GDM1 (cell line): ENCODE measurements at regions not wholly inside any gene's neighbourhood (a gene's known extent, or its start where the extent isn't known, plus 50 kb on each side); places are given as distances from the start of the nearest gene placed in this dataset.
"Not testable (repeated sequence)": the region's sequence is repeated elsewhere in the genome, so short reads cannot be mapped to it uniquely, and the experiment has no call there.

Source experiments
- DNase-seq: peaks from one replicate; lab custom pipeline; 2025; lab: John Stamatoyannopoulos, UW

DNA sequence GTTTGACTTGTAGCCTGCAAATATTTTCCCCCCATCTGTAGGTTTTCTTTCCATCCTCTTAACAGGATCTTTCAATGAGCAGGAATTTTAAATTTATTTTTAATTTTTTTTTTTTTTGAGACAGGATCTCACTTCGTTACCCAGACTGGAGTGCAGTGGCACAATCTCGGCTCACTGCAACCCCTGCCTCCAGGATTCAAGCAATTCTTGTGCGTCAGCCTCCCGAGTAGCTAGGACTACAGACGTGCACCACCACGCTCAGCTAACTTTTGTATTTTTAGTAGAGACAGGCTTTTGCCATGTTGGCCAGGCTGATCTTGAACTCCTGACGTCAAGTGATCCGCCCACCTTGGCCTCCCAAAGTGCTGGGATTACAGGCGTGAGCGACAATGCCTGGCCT is 335.2 kb upstream of the TNRC6C start:
- DNase-seq, result not testable (repeated sequence)

DNA sequence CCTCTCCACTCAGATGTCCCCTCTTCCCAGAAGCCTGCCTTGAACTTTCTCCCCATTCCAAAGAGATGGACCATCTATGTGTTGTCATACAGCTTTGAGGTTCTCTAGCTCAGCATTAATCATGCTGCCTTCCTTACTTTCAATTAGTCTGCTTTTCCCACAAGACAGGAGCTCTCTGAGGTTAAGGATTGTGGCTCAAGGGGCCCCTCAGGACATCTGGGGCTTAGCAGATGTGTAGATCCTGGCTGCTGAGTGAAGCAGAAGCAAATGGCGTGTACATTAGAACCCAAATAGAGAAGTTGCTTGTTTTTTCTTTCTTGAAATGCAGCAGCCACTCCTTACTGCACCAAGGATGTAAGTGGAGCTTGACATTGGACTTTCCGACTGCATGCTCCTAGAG is 330.5 kb upstream of the TNRC6C start:
- DNase-seq, result no peak

DNA sequence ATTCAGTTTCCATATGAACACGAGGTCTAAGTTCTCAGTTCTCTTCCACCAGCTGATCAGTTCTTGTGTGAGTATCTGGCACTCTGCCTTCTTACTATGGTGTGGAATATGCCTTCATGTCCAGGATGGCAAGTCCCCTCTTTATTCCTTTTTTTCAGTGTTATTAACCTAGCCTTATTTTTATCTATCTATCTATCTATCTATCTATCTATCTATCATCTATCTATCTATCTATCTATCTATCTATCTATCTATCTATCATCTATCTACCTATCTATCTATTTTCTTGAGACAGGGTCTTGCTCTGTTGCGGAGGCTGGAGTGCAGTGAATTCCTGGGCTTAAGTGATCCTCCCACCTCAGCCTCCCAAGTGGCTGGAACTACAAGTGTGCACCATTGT is 329.2 kb upstream of the TNRC6C start:
- DNase-seq, result not testable (repeated sequence)

DNA sequence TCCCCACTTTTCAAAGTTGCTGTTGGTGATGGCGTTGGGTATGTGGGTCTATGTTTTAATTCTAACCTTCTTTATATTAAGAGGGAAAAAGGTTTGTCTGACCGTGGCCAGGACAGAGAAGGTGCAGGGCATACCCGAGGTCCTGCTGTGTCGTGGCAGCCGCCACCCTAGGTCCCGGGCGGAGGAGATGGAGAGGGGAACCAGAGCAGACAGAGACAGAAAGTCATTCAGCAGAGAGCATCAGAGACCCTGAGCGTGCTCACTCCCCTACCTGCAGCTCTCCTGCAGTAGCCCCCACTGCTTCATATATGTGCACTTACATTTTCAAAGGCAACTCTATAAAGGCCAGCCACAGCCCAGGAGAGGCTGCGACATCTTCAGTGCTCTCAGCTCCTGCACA is 327.2 kb upstream of the TNRC6C start:
- DNase-seq, result no peak

DNA sequence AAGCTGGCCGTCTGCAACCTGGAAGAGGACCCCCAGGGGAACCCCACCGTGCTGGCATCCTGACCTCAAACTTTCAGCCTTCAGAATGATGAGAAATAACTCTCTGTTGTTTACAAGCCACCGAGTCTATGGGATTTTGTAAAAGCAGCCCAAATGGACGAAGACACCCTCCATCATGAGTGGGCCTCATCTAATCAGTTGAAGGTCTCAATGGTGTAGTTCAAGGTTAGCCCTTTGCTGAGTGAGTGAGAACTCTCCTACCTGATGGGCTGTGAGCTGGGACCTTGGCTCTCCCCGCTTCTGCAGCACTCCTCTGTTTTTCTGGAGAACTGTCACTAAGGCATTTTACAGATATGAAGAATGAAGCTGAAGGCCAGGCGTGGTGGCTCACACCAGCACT is 325.9 kb upstream of the TNRC6C start:
- no peak for DNase-seq

DNA sequence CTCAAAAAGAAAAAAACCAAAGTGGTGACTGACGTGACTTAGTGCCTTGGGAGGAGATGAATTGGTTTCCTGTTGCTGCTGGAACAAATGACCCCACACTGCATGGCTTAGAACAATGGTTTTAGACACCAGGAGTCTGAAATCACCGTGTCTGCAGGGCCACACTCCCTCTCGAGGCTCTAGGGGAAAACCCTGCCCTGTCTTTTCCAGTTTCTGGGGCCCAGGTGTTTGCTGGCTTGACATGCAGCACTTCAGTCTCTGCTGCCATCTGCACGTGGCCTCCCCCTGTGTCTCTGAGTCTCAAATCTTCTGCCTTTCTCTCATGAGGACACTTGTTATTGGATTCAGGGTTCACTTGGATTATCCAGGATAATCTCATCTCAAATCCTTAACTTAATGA is 323.8 kb upstream of the TNRC6C start:
- DNase-seq, result no peak

DNA sequence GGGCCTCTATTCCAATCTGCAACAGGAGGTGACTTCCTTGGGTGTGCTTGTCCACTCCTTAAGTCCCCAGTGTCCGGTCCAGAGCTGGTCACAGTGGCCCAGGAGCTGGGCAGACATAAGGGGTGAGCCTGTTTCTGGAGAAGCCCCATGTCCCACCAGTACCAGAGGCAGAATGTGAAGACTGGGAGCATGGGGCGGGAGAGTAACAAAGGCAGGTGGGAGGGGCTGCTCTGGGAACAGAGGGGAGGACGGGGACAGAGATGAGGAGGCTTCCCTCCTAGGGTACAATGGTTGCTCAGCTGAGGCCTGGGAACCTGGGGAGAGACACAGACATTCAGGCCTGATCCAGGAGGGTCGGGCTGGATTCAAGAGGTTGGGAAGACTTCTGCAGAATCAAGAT is 323.3 kb upstream of the TNRC6C start:
- DNase-seq, result no peak

DNA sequence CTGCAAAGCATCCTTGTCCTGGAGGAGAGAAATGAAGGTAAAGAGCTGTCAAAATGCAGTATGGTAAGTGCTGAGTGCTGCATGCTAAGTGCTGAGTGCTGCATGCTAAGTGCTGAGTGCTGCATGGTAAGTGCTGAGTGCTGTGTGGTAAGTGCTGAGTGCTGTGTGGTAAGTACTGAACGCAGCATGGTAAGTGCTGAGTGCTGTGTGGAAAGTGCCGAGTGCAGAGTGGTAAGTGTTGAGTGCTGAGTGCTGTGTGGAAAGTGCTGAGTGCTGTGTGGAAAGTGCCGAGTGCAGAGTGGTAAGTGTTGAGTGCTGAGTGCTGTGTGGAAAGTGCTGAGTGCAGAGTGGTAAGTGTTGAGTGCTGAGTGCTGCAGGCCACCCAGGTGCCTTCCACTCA is 322.7 kb upstream of the TNRC6C start:
- not testable (repeated sequence) for DNase-seq

DNA sequence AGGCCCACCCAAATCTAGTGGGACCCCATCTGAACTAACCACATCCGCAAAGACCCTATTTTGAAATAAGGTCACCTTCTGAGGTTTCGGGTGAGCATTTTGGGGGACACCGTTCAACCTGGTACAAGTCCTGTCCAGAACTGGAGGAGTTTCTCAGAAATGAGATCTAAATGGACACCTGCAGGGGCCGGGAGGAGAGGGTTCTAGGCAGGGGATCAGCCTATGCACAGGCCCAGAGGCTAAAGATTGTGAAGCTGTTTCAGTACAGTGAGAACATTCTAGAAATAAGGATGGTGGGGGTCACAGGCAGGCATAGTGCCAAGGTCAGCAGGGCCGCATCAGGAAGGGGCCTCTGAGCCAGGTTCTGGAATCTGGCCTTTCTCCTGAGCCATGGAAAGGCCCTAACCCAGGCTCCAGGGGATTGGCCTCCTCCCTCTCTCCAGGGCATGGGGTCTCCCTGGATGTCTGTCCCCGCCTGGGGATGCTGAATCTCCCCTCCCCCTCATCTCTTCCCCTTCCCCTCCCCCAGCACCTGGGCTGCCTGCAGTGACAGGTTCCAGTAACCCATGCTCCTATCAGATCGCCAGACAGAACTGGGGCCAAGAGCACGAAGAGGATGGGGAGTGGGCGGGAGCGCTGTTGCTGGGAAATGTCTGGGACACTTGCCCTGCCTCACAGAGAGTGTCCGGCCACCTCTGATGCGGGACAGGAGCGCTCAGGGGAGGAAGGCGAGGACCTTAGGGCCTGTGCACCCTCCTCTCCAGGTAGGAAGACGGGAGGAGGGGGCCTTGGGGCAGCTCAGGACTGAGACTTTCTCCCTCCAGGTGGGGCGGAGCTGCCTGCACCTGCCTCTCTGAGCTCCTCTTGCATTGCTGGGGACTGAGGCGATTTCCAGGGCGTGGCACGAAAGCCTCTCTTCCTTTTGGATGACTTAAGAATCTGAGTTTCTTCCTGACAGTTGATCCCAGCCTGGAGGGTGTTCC is 321.4 kb upstream of the TNRC6C start:
- no peak for DNase-seq

DNA sequence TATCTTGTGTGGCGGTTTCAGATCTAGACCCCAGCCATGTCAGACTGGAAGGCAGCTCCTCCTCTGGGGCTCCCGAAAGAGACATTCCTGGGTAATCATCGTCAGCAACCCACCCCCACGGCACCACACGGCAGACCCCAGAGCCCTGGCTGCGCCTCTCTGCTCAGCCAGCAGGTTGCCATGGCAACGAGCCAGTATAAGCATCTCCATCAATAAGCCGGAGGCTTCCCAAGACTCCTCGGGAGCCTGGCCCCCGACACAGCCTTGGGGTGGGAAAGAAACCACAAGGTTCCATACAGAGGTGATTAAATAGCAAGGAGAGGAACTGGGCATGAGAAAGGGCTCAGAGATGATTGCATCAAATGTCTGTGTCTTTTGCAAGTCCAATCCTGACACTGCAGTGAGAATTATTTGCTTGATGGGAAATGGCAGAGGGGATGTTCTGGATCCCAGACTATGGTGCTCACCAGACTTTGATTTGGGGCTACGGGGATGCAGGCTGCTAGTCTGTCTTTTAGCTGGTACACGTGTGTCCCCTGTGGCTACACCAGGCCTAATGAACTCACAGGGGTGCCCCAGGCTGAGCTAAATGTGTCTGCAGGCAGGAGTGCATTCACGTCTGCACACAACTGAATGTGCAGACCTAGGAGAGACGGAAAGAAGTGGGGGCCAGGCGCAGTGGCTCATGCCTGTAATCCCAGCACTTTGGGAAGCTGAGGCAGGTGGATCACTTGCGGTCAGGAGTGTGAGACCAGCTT is 320.5 kb upstream of the TNRC6C start:
- DNase-seq, result no peak

DNA sequence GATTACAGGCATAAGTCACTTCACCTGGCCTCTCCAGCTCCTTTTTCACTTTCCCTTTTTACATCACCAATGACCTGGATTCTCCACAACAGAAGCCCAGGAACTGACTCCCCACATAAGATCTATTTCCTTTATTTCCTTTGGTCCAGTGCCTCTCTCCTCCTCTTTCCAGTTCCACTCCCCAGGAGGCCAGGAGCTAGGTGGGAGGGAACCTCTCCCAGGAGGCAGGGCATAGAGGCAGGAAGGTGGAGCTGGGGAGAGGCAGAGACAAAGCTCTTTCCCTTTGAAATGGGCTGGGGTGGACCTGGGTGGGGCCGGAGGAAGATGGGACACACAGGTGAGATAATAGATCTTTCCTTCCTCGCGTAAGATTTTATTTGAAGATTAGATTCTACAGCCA is 318.3 kb upstream of the TNRC6C start:
- no peak for DNase-seq

DNA sequence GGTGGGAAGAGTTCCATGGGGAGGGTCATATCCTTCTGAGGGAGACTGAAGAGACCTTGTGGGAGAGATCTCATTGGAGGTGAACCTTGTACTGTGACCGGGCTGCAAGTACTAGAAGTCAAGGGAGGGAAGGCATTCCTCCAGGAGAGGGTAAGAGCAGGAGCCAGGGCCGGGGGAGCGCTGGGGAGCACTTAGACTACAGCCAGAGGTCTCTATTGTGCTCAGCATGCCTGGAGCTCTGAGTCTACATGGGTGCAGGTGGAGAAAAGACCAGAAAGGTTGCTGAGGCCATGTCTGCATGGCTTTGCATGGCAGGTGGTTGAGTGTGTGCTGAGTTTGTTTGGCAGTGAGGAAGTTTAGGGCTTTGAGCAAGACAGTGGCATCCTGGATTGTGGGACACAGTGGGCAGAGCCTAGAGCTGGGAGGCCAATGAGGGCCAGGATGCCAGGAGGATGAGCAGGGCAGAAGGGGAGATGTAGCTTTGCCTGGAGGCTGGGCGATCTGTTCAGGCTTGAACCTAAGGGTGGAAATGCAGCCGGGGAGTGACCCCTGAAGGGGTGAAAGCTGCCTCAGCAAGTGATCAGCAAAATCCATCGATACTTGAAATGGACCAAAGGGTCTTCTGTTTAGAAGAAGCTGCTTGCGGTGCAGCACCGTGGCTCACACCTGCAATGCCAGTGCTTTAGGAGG is 317.4 kb upstream of the TNRC6C start:
- no peak for DNase-seq

DNA sequence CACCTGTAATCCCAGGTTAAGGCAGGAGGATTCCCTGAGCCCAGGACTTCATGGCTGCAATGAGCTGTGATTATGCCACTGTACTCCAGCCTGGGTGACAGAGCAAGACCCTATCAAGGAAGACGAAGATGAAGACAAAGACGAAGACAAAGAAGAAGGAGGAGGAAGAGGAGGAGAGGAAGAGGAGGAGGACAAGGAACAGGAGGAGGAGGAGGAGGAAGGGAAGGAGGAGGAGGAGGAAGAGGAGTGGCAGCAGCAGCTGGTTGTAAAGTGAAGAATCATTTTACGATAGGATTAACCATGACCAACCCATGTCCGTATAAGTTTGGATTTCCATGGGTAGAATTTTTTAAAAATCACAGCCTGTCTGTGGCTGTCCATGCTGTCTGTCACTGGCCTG is 316.8 kb upstream of the TNRC6C start:
- DNase-seq, result no peak

DNA sequence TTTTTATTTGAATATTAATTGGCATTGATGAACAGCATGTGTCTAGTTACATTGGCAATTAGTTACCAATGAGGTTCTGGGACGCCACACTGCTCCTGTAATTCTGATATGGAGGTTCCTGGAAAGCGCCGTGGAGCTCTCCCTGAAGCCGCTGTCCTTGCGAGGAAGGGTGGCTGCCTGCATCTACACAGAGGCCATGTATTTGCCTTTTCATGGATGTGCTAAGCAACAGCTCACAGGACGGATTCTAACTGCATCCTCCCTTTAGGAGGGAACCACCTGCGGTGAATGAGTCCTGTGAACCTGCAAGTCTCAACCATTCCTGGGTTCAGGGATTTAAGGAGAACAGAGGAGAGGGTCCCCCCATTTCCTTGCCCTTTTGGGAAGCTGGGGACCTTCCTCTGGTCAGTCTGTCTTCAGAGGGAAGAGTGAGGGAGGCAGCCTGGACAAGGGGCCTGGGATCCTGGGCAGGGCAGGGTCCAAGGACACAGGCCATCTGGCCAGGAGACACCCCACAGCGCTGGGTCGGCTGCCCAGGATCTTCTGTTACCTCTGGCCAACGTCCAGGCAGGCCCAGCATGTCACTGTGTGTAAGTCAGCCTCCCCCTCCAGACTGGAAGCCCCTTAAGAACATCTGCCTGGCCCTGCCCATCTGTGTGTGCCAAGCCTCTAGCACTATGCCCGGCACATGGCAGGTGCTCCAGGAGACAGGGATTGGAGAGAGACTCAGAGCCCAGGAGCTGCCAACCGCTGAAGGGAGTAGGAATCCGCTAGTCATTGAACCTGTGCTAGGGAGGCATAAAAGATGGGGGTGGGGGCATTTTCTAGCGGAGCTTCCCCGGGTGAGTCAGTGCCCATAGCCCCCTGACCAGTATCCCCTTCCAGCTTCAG is 314.1 kb upstream of the TNRC6C start:
- DNase-seq, result no peak

DNA sequence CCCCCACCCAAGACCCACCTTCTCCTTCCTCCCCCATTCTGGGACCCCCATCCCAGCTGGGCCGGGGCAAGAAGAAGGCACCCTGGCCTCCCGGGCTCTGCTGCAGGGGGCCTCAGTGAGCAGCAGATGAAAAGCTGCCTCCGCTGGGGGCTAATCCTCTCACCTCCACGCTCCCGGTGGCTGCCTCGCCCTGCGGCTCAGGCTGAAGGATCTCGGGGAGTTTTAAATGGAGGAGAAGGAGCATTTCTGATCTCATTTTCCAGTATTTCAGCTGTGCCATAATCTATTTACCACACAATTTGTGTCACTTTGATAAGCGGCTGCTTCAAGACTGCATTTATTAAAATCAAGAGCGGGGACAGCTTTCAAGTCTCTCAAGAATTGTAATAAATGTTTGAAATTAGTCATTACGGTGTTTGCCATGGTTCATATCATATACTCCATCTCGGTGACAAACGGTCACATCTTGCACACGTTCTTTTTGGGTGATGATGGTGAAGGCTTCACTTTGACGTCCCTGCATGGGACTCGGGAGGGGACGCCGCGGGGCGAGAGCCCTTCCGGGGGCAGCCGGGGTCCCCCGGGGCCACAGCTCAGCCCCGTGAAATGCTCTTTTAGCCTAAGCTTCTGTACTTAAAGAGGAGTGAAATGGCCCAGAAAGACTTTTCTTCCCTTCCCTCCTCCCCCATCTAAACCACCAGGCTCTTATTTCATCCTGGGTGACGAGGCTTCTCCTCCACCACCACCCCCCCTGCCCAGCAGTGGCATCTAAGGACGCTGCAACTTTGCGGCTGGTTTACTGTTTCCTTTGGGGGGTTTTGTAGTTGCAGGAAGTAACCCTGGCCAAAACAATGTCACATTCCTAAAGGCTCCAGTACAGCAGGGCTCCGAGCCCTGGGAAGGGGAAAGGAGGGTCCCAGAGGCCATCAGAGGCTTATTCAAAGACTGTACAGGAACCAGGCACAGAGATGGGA is 313.1 kb upstream of the TNRC6C start:
- DNase-seq, result no peak

DNA sequence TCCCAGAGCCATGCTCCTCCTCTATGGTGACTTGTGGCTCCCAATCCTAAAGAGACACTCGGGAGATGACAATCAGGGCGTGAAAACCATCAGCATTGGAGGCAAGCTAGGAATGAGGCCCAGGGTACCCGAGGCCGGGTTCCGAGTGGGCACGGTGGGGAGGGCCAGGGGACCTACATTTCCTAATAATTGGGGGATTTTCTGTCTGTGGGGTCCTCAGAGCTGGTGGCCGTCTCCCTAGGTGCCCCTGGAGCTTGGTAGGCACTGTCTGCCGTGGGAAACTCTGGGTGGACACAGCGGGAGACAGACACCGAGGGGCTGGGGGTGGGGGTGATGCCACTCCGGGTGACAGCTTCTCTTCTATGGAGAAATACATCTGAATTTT is 312.5 kb upstream of the TNRC6C start:
- no peak for DNase-seq

DNA sequence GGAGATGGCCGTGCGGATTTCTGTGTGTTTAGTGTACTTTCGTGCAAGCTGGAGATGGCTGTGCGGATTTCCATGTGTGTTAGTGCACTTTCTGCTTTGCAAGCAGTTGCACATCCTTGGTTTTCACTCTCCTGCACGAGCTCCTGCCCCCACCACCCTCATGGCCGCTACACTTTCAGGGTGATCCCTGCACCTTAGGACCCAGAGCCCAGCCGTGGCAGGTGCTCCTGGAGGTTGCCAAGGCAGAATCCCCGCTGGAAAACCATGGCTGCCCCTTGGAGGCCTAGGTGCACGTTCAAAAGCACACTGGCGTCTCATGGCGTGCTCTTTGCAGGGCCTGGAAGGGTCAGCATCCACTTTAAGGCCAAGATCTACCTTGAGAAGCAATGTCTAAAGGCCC is 311.0 kb upstream of the TNRC6C start:
- no peak for DNase-seq

DNA sequence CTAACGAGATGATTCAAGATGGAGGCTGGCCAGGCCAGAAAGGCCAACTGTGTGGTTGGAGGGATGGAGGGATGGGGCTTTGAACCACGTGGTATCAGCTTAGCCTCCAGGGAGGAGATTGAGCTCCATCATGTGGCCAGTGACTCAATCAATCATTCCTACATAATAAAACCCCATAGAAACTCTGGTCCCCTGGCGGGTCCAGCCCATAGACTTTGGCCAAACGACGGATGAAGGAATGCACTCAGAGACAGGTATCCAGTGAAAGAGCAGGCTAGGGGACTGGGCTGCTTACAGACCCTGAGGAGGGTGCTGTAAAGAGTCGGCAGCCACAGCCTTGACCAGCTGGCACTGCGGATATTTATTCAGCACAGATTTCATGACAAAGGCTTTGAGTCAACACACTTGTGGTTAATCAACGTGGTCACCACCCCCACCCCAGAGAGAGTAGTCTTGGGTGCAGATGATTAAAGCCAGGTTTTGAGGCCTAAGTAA is 308.7 kb upstream of the TNRC6C start:
- no peak for DNase-seq

DNA sequence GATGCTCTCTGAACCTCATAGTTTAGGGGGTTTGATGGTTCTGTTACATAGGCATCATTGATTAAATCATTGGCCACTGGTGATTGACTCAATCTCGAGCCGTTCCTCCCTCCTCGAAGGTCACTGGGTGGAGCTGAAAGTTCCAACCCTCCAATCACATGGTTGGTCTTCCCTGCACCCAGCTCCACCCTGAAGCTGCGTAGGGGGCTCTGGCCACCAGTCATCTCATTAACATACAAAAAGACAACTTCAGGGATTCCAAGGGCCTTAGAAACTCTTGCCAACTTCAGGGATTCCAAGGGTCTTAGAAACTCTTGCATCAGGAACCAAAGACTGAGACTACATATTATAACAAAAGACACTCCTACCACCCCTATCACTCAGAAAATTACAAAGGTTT is 306.5 kb upstream of the TNRC6C start:
- DNase-seq, result no peak

DNA sequence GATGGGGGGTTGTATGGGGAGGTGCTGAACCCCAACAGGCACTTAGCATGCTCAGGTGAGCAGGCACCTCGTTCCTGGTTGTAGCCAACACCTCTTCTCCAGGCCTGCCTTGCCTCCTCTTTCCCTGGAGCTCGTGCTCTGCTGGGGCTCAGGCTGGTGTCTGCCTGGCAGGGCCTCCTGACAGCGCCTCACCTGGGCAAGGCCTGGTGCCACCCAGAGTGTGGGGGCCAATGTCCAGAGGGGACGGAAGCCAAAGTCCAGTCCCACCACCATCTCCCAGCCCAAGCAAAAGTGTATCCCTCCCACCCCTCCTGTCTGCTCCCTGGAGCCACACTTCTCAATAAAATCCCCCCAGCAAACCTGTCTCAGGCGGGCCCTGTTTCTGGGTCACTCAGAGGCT is 304.2 kb upstream of the TNRC6C start:
- DNase-seq, result no peak
